Right atrium auricular region (tissue), 2 donors: ENCODE measurements at regions not wholly inside any gene's neighbourhood (a gene's known extent, or its start where the extent isn't known, plus 50 kb on each side); places are given as distances from the start of the nearest gene placed in this dataset.

Source experiments
- DNase-seq: peaks from one replicate; pipeline ENCODE4 v3.0.0-alpha.2; 2019; ENCODE audit warnings: low spot score
- H3K27ac ChIP-seq, 2 donors: fragments of 200-600 bp; sonication (generic); 1 replicate in 1 of 2; 2 replicates in 1 of 2; pipeline ENCODE4 v1.5.1; 2016 to 2019
- H3K27me3 ChIP-seq, 2 donors: fragments of 200-600 bp; sonication (generic); one replicate each; pipeline versions ENCODE4 v1.5.1 to v1.6.0; 2017 to 2019
- H3K36me3 ChIP-seq: fragments of 200-600 bp; sonication (generic); one replicate; pipeline ENCODE4 v1.5.1; 2016
- H3K4me1 ChIP-seq, 2 donors: fragments of 200-600 bp; sonication (generic); one replicate each; pipeline versions ENCODE4 v1.5.1 to v1.6.0; 2017 to 2019
- H3K4me3 ChIP-seq, 2 donors: fragments of 200-600 bp; sonication (generic); 1 replicate in 1 of 2; 2 replicates in 1 of 2; pipeline ENCODE4 v1.5.1; 2017 to 2019; ENCODE audit warnings: mild to moderate bottlenecking in 1 of 2, moderate library complexity in 1 of 2
- H3K9me3 ChIP-seq, 2 donors: fragments of 200-600 bp; sonication (generic); one replicate each; pipeline ENCODE4 v1.5.1; 2019
- CTCF ChIP-seq, 2 donors: fragments of 200-600 bp; sonication (generic); IDR thresholded peaks; one replicate each; pipeline ENCODE4 v1.5.1; 2019; ENCODE audit warnings: antibody characterized with exemption in 2 of 2

DNA sequence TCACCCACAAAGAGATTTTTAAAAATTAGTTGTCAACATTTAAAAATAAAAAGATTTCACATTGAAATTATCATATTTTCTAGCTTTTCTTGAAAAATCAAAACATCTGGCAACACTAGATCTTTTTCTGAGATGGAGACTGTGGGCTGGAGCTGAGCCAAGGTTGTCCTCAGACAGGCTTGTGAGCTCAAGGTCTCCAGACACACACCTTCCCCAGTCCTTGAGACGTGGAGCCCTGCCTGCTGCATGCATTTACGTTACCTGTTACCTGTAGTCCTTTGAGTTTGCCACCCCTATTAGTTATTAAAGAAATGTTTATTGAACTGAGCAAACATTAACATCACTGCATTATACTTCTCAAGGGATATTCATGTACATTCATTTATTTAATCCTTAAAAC, 87.5 kb upstream of the TLE1 start:
- H3K36me3 ChIP-seq = no peaks in the 10 kb centered on the region
- H3K9me3 ChIP-seq = no peaks in the 10 kb centered on the region
- H3K4me1 ChIP-seq = no peaks in the 10 kb centered on the region
- TF ChIP-seq CTCF (IDR thresholded peaks at IDR 0.05) = no peak
- DNase-seq = no peak
- H3K27me3 ChIP-seq = no peaks in the 10 kb centered on the region
- H3K4me3 ChIP-seq = no peak overlapping the region
- no peak overlapping the region for H3K27ac ChIP-seq

DNA sequence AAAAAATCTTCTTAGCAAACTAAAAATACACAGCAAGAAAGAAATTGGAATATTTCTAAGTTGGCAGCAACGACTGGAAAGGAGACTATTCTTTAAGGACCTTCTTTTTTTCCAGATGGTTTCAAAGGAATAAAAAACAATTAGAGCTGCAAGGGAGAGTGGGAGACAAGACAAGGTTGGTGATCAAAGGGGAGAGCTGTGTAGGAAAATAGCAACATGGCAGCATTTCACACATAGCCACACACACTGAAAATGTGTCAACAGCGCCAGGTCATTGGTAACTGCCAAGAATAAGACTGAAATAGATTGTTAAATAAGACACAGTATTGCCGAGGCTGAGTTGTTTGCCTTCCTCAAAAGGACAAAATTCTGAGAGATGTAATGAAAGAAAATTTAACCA, 88.1 kb upstream of the TLE1 start:
- H3K27me3 ChIP-seq = no peaks in the 10 kb centered on the region

DNA sequence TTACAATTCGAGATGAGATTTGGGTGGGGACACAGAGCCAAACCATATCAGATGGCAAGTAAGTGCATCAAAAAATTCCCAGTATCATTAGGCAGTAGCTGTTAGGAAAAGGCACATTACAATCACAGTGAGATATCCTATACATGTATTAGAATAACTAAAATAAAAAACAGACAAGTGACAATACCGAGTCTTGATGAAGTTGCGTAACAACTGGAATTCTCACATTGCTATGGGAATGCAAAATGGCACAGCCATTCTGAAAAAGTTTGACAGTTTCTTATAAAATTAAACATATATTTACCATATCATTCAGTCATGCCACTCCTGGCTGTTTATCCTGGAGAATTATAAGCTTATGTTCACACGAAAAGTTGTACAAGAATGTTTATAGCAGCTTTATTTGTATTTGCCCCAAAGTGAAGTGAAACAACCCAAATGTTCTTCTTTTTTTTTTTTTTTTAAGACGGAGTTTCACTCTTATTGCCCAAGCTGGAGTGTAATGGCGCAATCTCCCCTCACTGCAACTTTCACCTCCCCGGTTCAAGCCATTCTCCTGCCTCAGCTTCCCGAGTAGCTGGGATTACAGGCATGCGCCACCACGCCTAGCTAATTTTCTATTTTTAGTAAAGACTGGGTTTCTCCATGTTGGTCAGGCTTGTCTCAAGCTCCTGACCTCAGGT, 93.1 kb upstream of the TLE1 start:
- no peak overlapping the region for H3K27ac ChIP-seq
- H3K36me3 ChIP-seq = no peaks in the 10 kb centered on the region
- TF ChIP-seq CTCF (IDR thresholded peaks at IDR 0.05) = no peak

More for the DNA sequence above, 88.1 kb upstream of the TLE1 start:
- no peak for TF ChIP-seq CTCF (IDR thresholded peaks at IDR 0.05)
- Histone ChIP-seq H3K36me3 (no peaks in the 10 kb centered on the region), H3K4me3 (no peak overlapping the region), H3K27ac (no peak overlapping the region), H3K4me1 (no peaks in the 10 kb centered on the region), H3K9me3 (no peaks in the 10 kb centered on the region)
- DNase-seq = no peak

GRCh38 chr9:81787747-81788632, 98.6 kb upstream of the TLE1 start:
- H3K27ac ChIP-seq = no peak overlapping the region
- no peaks in the 10 kb centered on the region for H3K27me3 ChIP-seq
- no peak for TF ChIP-seq CTCF (IDR thresholded peaks at IDR 0.05)
- no peak overlapping the region for H3K4me3 ChIP-seq
- peaks cover 0 to 6% of the 10 kb centered on the region in 2 donors for H3K4me1 ChIP-seq
- H3K36me3 ChIP-seq = no peaks in the 10 kb centered on the region
- DNase-seq = peak; percentile 69
- no peaks in the 10 kb centered on the region for H3K9me3 ChIP-seq

More for the DNA sequence above, 93.1 kb upstream of the TLE1 start:
- Histone ChIP-seq H3K4me3 (no peak overlapping the region), H3K4me1 (no peaks in the 10 kb centered on the region), H3K27me3 (no peaks in the 10 kb centered on the region), H3K9me3 (no peaks in the 10 kb centered on the region)
- DNase-seq = no peak

GRCh38 chr9:81789721-81790120, 100.4 kb upstream of the TLE1 start:
- TF ChIP-seq CTCF (IDR thresholded peaks at IDR 0.05) = no peak
- H3K36me3 ChIP-seq = no peaks in the 10 kb centered on the region

More at GRCh38 chr9:81789721-81790120, 100.4 kb upstream of the TLE1 start:
- Histone ChIP-seq H3K4me3 (no peak overlapping the region), H3K9me3 (no peaks in the 10 kb centered on the region), H3K27me3 (no peaks in the 10 kb centered on the region), H3K27ac (no peak overlapping the region), H3K4me1 (peaks cover 0 to 6% of the 10 kb centered on the region in 2 donors)
- no peak for DNase-seq
